K562 (cell line): ENCODE measurements at regions not wholly inside any gene's neighbourhood (a gene's known extent, or its start where the extent isn't known, plus 50 kb on each side); places are given as distances from the start of the nearest gene placed in this dataset.

Source experiments
- CLOCK ChIP-seq: fragments of 250-450 bp; sonication (Bioruptor Pico); IDR thresholded peaks from 2 replicates; pipeline ENCODE4 v1.4.0; 2020; ENCODE audit warnings: mild to moderate bottlenecking, moderate library complexity, borderline replicate concordance
- E2F4 ChIP-seq: sonication (generic); formaldehyde crosslinking; IDR thresholded peaks from 2 replicates; pipeline ENCODE4 v1.8.0; 2022; ENCODE audit warnings: mild to moderate bottlenecking, low read depth, missing genetic modification reagents
- ETV5 ChIP-seq: sonication (generic); formaldehyde crosslinking; IDR thresholded peaks from 2 replicates; pipeline ENCODE4 v1.4.0; 2020; ENCODE audit warnings: low read depth, mild to moderate bottlenecking, missing genetic modification reagents
- MNT ChIP-seq, 2 experiments: fragments of 450-650 bp; conservative IDR thresholded peaks; 2 replicates each; pipeline ENCODE4 v1.6.1; 2017; ENCODE audit warnings: mild to moderate bottlenecking in 2 of 2, moderate library complexity in 2 of 2
- NFATC3 ChIP-seq: fragments of 450-650 bp; IDR thresholded peaks from 2 replicates; pipeline ENCODE4 v1.6.1; 2017; ENCODE audit warnings: mild to moderate bottlenecking
- ZNF175 ChIP-seq: fragments of 200-800 bp; sonication (Bioruptor generic); IDR thresholded peaks from 2 replicates; pipeline ENCODE4 v1.6.1; 2016; ENCODE audit warnings: low read depth, mild to moderate bottlenecking, missing genetic modification characterization, missing compliant biosample characterization
- ZNF23 ChIP-seq: fragments of 250-450 bp; sonication (Bioruptor Pico); IDR thresholded peaks from 2 replicates; pipeline ENCODE4 v1.4.0; 2020; ENCODE audit warnings: mild to moderate bottlenecking
- ZNF551 ChIP-seq: fragments of 250-450 bp; sonication (Bioruptor Pico); IDR thresholded peaks from 2 replicates; pipeline ENCODE4 v1.5.0; 2021; ENCODE audit warnings: mild to moderate bottlenecking, moderate library complexity

GRCh38 chr6:15941168-15941567 lies 187.7 kb upstream of the MYLIP start (continued):
- TF ChIP-seq NFATC3 (no peak), ZNF551 (no peak), CLOCK (CRISPR knock-in tag) (no peak), ZNF23 (no peak), MNT (conservative IDR thresholded peaks at IDR 0.05) (no peak), ETV5 (CRISPR knock-in tag) (no peak), E2F4 (CRISPR knock-in tag) (no peak), ZNF175 (CRISPR knock-in tag) (no peak)
